Upper lobe of left lung (tissue), 4 donors: ENCODE measurements at regions not wholly inside any gene's neighbourhood (a gene's known extent, or its start where the extent isn't known, plus 50 kb on each side); places are given as distances from the start of the nearest gene placed in this dataset.

ENCODE experiments used
- CTCF ChIP-seq, 6 experiments: fragments of 450-650 bp in 4 of 6; fragments of 200-600 bp in 2 of 6; sonication (generic) in 2 of 6; IDR thresholded peaks; one replicate each; pipeline ENCODE4 v1.5.1; 2016 to 2019; ENCODE audit warnings: antibody characterized with exemption in 6 of 6
- POLR2A ChIP-seq, 4 donors: fragments of 450-650 bp; IDR thresholded peaks; one replicate each; pipeline ENCODE4 v1.5.1; 2016 to 2017; ENCODE audit warnings: antibody characterized with exemption in 4 of 4, mild to moderate bottlenecking in 2 of 4

GRCh38 chr6:115194981-115195638, 852.3 kb upstream of the HS3ST5 start:
- TF ChIP-seq CTCF (IDR thresholded peaks at IDR 0.05) = no peak
- no peak for TF ChIP-seq POLR2A (IDR thresholded peaks at IDR 0.05)
